ENCODE measurements at regions not wholly inside any gene's neighbourhood (a gene's known extent, or its start where the extent isn't known, plus 50 kb on each side); places are given as distances from the start of the nearest gene placed in this dataset.

DNA sequence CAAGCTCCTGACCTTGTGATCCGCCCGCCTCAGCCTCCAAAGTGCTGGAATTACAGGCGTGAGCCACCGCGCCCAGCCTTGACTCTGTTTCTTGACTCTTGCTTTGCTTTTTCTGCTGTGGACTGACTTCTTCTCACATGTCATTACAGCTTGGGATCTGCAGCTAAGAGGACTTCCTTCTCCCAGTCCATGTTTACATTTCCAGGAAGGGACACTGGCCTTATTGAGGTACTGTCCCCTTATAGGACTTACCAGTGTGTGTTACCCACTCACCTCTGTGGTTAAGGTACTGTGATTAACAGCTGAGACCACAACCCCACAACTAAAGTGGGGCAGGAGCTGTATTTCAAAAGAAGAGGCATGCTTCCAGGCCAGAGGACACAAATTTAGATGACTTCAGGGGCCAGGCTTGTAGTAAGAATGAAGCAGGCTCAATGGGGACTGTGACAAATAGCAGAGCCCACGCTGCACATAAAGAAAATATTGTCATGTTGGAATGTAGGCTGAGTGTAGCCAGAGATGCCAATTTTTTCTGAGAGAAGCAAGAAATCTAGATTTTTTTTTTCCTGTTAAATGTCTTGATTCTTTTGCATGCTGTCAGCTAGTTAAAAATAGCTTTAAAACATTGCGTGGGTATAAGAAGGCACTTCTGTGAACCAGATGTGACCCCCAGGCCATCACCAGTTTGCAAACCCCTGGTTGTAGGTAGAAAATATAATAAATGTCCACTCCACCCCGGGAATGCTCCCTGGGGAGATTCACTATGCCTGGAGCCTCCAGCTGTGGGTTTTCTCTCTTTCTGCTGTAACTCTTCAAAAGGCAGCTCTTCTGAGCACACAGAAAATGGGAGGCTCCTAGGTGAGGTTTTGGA lies 75.0 kb downstream of the PTPDC1 start:
- DNase-seq: no peak

DNA sequence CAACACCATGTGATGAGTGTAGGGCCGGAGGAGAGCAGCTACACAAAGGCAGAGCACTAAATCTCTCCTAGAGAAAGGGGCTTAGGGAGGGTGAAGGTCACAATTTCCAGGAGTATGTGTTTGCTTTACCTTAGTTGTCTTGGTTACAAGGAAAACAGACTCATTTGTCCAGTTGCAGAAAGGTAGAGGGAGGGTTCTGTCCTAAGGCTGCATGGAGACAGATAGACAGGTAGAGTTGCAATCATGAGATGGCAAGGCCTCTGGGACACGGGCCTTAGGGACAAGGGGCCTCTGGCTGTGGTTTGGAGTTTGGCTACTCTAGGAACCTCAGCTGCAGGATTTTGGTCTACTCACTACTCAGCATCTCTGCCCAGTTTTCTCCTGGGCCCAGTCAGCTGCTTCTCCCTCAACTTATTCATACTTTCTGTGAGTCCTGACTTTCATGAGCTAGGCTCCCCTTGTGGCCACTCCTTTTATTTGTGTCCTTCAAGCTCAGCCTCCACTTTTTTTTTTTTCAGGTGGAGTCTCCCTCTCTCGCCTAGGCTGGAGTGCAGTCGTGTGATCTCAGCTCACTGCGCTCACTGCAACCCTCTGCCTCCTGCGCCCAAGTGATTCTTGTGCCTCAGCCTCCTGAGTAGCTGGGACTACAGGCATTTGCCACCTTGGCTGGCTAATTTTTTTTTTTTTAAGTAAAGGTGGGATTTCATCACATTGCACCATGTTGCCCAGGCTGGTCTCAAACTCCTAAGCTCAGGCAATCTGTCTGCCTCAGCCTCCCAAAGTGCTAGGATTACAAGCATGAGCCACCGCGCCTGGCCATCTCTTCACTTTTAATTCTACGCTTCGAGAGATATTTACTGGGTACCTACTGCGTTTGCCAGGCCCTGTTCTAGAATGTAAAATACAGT lies 76.6 kb downstream of the PTPDC1 start:
- no peak for DNase-seq

DNA sequence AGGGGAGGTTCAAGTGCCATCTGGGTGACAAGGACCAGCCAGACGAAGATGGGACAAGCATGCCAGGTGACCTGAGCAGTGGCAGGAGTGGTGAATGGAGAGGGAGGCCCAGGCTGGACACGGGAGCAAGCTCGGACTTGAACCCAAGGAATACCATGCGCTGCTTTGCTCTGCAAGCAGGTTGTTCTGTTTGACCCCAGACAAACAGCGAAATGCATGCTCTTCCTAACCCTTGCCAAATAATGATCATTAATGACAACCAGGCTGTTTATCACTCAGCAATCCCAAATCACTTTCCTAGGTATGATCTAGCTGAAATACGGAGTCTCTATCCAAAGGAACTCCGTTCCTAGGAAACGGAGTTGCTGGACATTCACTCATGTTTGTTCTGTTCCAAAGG lies 77.4 kb downstream of the PTPDC1 start:
- DNase-seq: no peak

GRCh38 chr9:94164806-94165549 lies 80.7 kb downstream of the PTPDC1 start:
- DNase-seq: no peak

DNA sequence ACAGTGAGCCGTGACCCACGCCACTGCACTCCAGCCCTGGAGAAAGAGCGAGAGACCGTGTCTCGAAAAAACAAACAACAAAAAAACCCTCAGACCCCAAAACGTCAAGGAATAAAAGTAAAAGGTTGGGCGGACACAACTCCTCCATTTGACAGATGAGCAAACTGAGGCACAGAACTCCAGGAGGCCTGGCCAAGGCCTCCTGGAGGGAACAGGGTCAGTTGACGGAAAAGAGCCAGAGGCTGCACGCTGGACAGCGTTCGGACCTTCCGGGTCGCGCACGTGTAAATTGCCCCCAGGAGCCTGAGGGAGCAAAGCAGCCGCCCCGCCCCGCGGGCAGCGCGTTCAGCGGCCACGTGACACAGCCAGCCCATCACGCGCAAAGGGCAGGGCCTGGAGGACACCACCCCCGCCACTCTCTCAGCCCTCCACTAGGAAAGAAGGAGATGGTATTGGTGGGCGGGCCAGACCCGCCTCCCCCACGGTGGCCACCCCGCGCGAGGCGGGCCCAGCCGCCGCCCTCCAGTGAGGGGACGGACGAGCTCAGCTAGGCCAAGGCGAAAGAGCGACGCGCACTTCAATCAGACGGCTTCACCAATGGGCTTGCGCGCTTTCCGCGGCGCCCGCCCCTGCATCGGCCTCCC lies 81.5 kb downstream of the PTPDC1 start:
- peak; percentile 83 for DNase-seq

- DNase-seq: peak; percentile 59
Measured at GRCh38 chr9:94166236-94166975, 82.1 kb downstream of the PTPDC1 start.

DNA sequence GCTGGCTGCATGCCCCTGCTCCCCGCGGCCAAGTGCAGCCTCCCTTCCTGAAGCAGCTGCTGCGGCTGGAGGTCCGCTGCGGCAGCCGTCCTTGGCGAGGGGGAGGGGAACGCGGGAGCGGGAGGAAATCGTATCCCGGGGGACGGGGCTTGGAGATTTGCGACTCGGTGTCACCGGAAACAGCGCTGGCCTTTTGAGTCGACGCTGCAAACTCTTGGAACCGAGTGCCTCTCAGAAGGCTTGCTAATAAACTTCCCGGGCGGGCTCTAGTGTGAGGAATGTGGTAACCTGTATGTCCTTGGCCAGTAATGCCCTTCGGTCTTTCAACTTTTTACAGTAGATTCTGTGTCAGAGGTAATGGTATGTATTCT lies 82.7 kb downstream of the PTPDC1 start:
- no peak for DNase-seq

GRCh38 chr9:94167376-94167890 lies 83.2 kb downstream of the PTPDC1 start:
- no peak for DNase-seq

DNA sequence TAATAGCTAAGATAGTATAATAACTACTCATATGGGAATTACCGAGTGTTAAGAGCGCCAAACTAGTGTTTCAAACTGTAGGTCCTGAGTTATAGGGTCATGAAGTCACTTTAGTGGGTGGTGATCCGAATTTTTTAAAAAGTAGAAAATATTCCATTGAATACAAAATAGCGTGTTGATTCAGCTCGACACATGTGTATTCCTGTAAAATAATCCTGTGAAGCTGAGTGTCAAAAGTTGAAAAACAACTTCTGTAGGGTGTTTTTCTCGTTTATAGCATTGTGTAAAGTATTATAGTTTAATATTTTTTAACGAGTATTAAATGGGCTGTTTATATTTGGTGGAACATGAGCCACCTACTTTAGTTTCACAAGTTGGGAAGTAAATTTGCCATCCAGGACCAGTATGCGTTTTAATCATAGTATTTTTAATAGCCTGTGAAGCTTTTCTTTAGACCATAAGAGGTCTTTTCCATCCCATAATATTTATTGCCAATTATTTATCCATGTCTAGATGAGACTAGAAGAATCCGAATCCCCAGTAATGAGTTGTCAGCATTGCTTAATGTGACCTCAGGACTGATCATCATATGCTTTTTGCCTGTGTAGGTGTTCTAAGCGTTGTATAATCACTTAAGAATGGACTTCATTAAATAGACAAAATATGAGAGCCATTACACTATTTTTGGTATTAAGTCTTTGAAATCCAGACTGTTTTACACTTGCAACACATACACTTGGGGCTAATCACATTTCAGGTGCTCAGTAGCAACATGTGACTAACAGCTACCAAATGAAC lies 84.1 kb downstream of the PTPDC1 start:
- no peak for DNase-seq

- no peak for DNase-seq
Measured at GRCh38 chr9:94169968-94170367, 85.7 kb downstream of the PTPDC1 start.

- no peak for DNase-seq
Measured at GRCh38 chr9:94173632-94174031, 85.5 kb upstream of the ZNF169 start.

DNA sequence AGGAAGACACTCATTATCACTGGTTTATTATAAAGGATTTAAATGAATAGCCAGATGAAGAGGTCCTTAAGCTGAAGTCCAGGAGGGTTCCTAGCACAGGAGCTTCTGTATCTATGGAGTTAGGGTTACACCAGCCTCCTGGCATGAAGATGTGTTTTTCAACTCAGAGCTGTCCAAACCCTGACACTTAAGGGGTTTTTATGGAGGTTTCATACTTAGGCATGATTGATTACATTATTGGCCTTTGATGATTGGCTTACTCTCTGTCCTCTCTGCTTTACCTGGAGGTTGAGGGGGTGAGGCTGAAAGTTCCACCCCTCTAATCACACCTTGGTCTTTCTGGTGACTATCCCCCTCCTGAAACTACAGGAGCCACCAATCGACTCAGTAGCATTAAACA lies 84.9 kb upstream of the ZNF169 start:
- no peak for DNase-seq

DNA sequence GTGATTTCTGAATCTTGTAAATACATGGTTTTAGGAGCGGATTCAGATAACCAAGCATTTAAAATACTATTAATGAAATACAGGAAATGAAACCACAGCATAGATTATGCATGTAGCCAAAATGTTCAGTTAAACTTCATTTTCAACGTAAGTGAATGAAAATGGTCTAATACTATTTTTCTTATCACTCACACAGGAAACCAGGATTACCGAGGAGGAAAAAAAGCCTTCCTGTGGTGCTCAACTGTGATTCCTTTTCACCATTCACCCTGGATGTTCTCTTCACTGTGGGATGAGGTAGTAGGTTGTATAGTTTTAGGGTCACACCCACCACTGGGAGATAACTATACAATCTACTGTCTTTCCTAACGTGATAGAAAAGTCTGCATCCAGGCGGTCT lies 83.4 kb upstream of the ZNF169 start:
- no peak for DNase-seq

GRCh38 chr9:94176608-94177007 lies 82.5 kb upstream of the ZNF169 start:
- DNase-seq: no peak

DNA sequence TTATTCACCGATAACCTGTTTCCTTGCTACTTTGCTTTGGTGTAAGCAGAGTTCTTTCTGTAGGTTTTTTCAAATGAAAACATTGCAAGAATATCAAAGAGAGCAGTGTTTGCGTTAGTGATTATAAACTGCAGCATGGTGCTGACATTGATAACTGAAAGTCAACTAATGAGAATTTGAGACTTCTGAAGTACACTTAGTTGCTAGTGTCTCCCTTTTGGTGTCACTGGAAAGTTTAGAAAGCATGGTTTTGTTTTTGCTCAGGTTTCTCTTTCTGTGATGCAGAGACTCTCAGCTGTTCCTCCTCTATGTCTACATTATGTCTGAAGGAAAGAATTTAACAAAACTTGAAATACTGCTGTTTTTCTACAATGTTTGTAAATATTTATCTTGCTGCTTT lies 80.2 kb upstream of the ZNF169 start:
- no peak for DNase-seq

GRCh38 chr9:94181408-94182181 lies 77.5 kb upstream of the ZNF169 start:
- no peak for DNase-seq

GRCh38 chr9:94182532-94182931 lies 76.6 kb upstream of the ZNF169 start:
- DNase-seq: no peak

DNA sequence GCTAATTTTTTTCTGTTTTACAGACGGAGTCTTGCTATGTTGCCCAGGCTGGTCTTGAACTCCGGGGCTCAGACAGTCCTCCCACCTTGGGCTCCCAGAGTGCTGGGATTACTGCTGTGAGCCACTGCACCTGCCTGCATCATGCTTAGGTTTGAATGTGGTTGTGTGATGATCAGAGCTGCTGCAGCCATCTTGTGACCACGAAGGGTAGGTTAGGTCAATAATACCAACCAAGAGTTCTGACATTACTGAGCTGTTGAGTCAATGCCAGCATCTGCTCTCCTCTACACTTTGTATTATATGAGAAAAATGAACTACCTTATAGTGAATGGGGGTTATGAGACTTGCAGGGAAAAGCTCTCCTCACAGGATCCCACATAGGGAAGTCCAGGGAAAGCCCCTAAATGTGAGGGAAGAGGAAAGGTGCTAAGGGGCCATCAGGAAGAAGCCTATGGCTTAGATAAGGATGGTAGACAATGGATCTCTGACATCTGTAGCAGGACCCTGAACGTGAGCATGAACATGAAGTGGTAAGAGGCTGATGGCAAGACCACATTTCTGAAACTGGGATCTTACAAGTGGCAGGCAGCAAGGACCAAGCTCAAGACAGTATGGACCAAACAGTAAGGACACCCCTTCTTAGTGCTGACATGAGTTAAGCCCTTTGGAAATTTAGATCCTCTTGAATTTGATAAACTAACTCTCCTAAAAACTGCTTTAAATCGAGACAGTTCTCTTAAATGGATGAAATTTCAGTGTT lies 75.7 kb upstream of the ZNF169 start:
- no peak for DNase-seq

- no peak for DNase-seq
Measured at GRCh38 chr9:94188246-94188645, 70.9 kb upstream of the ZNF169 start.
